HL-60 (cell line): ENCODE measurements at regions not wholly inside any gene's neighbourhood (a gene's known extent, or its start where the extent isn't known, plus 50 kb on each side); places are given as distances from the start of the nearest gene placed in this dataset.

Experiments used
- DNase-seq, 2 experiments: peaks; one replicate each; pipeline ENCODE4 v3.0.0-alpha.2; 2010 to 2020; ENCODE audit warnings: low read depth in 1 of 2, low spot score in 1 of 2
- H3K27ac ChIP-seq: fragments of 250-450 bp; sonication (Bioruptor Pico); replicated peaks from 2 replicates; pipeline ENCODE4 v1.5.1; 2020; ENCODE audit warnings: mild to moderate bottlenecking, moderate library complexity
- H3K27me3 ChIP-seq: fragments of 250-450 bp; sonication (Bioruptor Pico); 2 replicates; pipeline ENCODE4 v1.5.1; 2021; ENCODE audit warnings: mild to moderate bottlenecking, moderate library complexity; ENCODE audit not compliant: insufficient read depth, poor library complexity, severe bottlenecking
- H3K4me3 ChIP-seq: replicated peaks from 2 replicates; pipeline ENCODE4 v1.5.1; 2011; ENCODE audit warnings: mild to moderate bottlenecking, control low read depth, low read length; ENCODE audit not compliant: insufficient read depth
- CTCF ChIP-seq: IDR thresholded peaks from one replicate; pipeline ENCODE4 v1.5.1; 2011; ENCODE audit warnings: low read length, control low read depth, inconsistent platforms; ENCODE audit not compliant: insufficient read depth
- GABPA ChIP-seq: IDR thresholded peaks from 2 replicates; pipeline ENCODE4 v1.6.1; 2012; ENCODE audit warnings: low read depth
- POLR2AphosphoS5 ChIP-seq: IDR thresholded peaks from 2 replicates; pipeline ENCODE4 v1.6.1; 2012; ENCODE audit warnings: low read depth
- REST ChIP-seq: IDR thresholded peaks from 2 replicates; pipeline ENCODE4 v1.6.1; 2012; ENCODE audit warnings: low read depth; ENCODE audit not compliant: insufficient replicate concordance
- SPI1 ChIP-seq: IDR thresholded peaks from 2 replicates; pipeline ENCODE4 v1.6.1; 2012; ENCODE audit warnings: low read depth, mild to moderate bottlenecking, borderline replicate concordance

GRCh38 chr17:65278820-65279184 is 141.6 kb downstream of the RGS9 start:
- DNase-seq, result no peak
- H3K27me3 ChIP-seq, result peaks cover 2% of the 10 kb centered on the region
- H3K27ac ChIP-seq, result no peak overlapping the region
- no peak overlapping the region for H3K4me3 ChIP-seq
- TF ChIP-seq SPI1 (no peak), POLR2AphosphoS5 (no peak), REST (no peak), GABPA (no peak), CTCF (no peak)

GRCh38 chr17:65278050-65278819 is 141.1 kb downstream of the RGS9 start:
- DNase-seq, result no peak
- H3K27ac ChIP-seq, result no peak overlapping the region
- H3K4me3 ChIP-seq, result no peak overlapping the region
- TF ChIP-seq REST (no peak), POLR2AphosphoS5 (no peak), CTCF (no peak), SPI1 (no peak), GABPA (no peak)
- H3K27me3 ChIP-seq, result peaks cover 2% of the 10 kb centered on the region

- no peak for DNase-seq
- Histone ChIP-seq H3K27ac (no peak overlapping the region), H3K4me3 (no peak overlapping the region)
Observed at GRCh38 chr17:65277576-65277975, 140.4 kb downstream of the RGS9 start.

More at GRCh38 chr17:65277576-65277975, 140.4 kb downstream of the RGS9 start:
- TF ChIP-seq POLR2AphosphoS5, result no peak
- H3K27me3 ChIP-seq, result peaks cover 2% of the 10 kb centered on the region
